Stimulated activated naive B cell treated with anti-CD40 and anti-IgM and Interleukin-4, amounts not matched to agents 10 μg/mL and 1 μg/mL and 100 μg/mL, for 72 hours (primary cell): ENCODE measurements at regions not wholly inside any gene's neighbourhood (a gene's known extent, or its start where the extent isn't known, plus 50 kb on each side); places are given as distances from the start of the nearest gene placed in this dataset.
A peak's percentile ranks its signal among the peaks of the same experiment; 100 is the strongest.
"Not testable (repeated sequence)": the region's sequence is repeated elsewhere in the genome, so short reads cannot be mapped to it uniquely, and the experiment has no call there.

ENCODE experiments used
- ATAC-seq, 2 donors: fragments of 150-1000 bp; cut with Tn5 transposase; replicated peaks; 2 replicates each; pipeline ENCODE4 v1.10.0; 2021; ENCODE audit warnings: moderate library complexity in 1 of 2
- DNase-seq: peaks from one replicate; pipeline ENCODE4 v3.0.0; 2021
- H3K27ac Mint-ChIP-seq: one replicate; pipeline ENCODE4 v1.8.0; 2022; ENCODE audit warnings: mild to moderate bottlenecking, mixed read lengths
- H3K27me3 Mint-ChIP-seq, 2 donors: one replicate each; pipeline ENCODE4 v1.8.0; 2022; ENCODE audit warnings: mixed read lengths in 2 of 2
- H3K36me3 Mint-ChIP-seq, 2 donors: one replicate each; pipeline ENCODE4 v1.8.0; 2022; ENCODE audit warnings: mixed read lengths in 2 of 2, mild to moderate bottlenecking in 1 of 2
- H3K4me1 Mint-ChIP-seq, 2 donors: one replicate each; pipeline ENCODE4 v1.8.0; 2022; ENCODE audit warnings: mixed read lengths in 2 of 2, mild to moderate bottlenecking in 1 of 2
- H3K4me3 Mint-ChIP-seq, 2 donors: one replicate each; pipeline ENCODE4 v1.8.0; 2022; ENCODE audit warnings: mild to moderate bottlenecking in 2 of 2, mixed read lengths in 2 of 2, moderate library complexity in 1 of 2
- H3K9me3 Mint-ChIP-seq, 2 donors: one replicate each; pipeline ENCODE4 v1.8.0; 2022; ENCODE audit warnings: mixed read lengths in 2 of 2, mild to moderate bottlenecking in 1 of 2

DNA sequence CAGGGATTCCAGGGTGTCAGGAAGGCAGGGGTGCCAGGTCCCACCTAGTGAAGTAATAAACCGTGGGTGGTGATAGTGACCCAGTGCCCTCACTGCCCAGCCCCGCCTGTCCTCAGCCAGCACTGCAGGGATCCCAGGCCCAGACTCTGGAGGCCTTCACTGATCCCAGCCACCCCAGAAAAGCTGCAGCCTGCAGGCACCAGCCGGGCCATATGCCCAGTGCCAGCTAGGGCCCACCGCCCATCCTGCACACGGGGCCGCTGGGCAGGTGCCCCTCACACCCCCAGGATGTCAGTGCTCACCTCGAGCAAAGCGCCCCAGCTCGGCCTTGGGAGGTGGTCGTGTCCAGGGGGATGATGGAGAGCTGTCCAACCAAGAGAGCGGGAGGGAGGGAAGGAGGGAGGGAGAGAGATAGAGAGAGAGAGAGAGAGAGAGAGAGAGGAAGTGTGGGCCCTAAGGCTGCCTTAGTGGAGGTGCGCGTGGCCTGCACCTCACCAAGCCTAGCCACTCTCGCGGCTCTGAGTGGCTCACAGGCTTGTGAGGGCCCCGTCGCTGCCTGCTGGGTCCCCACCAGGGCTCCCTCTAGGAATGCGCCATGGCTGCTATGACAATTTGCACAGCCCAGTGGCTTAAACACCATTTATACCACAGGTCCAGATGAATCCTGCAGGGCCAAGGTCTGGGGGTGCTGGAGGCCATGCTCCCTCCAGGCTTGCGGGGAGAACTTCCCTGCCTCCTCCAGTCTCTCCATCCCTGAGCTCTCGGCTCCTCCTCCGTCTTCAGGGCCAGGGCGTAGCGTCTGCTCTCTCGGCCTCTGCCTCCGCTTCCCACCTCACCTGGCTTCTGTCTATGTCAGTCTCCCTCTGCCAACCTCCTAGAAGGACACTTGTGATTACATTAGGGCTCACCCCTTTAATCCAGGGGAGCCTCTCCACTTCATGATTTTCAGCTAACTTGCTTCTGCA lies 401.0 kb downstream of the TMEM121 start:
- peak overlapping the region; percentile 36 to 60 for H3K4me3 Mint-ChIP-seq

DNA sequence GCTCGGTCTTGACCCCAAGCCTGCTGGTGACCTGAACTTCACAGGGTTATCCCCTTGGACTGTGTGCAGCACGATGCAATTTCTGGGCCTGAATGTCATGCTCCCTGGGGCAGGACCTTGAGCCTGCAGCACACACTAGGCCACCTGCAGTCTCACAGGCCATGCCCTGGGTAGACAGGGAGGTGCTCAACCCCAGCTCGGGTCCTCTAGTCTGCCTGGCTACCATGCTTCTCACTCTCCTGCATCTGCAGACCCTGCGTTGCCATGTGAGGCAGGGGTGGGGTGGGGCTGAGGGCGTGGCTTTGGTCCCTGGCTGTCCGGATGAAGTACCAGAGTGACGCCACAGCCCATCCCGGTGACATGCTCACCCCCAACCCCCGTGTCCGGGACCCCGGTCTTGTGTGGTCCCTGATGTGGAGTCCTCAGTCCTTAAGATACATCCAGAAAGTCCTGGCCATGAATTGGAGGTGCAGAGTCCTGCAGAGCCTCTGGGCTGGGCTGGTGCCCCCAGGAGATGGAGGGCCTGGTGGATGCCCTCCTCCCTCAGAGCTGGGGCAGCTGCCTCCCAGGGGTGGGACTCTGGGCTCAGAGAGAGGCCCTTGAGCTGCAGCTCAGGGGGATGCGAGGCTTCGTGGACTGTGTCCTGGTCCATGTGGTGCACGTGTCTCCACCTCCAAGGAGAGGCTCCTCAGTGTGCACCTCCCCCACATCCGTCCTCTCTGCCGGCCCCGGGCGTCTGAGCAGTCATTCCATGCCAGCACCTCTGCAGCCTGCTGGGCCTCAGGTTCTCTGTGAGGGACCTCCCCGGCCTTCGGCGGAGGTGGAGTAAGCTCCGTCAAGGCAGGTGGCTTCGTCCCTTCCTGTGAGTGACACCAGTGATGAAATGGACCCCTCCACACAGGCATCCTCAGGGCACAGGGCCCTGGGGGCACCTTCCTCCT lies 402.1 kb downstream of the TMEM121 start:
- Mint-ChIP-seq H3K36me3 (peaks cover 6 to 11% of the 10 kb centered on the region in 2 donors), H3K4me3 (peak overlapping the region; percentile 36 to 60), H3K27ac (peak overlapping the region; percentile 84), H3K4me1 (peaks cover 15 to 26% of the 10 kb centered on the region in 2 donors)
- ATAC-seq, result peak; percentile 40
- peak; percentile 30 for DNase-seq
- H3K9me3 Mint-ChIP-seq, H3K27me3 Mint-ChIP-seq: not testable (repeated sequence)

More for the DNA sequence above, 401.0 kb downstream of the TMEM121 start:
- H3K9me3 Mint-ChIP-seq, result no peaks in the 10 kb centered on the region
- H3K27me3 Mint-ChIP-seq, result no peaks in the 10 kb centered on the region
- peak; percentile 10 to 18 for ATAC-seq
- DNase-seq, result no peak
- peaks cover 15 to 26% of the 10 kb centered on the region in 2 donors for H3K4me1 Mint-ChIP-seq
- peak overlapping the region; percentile 84 for H3K27ac Mint-ChIP-seq
- peaks cover 10 to 16% of the 10 kb centered on the region in 2 donors for H3K36me3 Mint-ChIP-seq

DNA sequence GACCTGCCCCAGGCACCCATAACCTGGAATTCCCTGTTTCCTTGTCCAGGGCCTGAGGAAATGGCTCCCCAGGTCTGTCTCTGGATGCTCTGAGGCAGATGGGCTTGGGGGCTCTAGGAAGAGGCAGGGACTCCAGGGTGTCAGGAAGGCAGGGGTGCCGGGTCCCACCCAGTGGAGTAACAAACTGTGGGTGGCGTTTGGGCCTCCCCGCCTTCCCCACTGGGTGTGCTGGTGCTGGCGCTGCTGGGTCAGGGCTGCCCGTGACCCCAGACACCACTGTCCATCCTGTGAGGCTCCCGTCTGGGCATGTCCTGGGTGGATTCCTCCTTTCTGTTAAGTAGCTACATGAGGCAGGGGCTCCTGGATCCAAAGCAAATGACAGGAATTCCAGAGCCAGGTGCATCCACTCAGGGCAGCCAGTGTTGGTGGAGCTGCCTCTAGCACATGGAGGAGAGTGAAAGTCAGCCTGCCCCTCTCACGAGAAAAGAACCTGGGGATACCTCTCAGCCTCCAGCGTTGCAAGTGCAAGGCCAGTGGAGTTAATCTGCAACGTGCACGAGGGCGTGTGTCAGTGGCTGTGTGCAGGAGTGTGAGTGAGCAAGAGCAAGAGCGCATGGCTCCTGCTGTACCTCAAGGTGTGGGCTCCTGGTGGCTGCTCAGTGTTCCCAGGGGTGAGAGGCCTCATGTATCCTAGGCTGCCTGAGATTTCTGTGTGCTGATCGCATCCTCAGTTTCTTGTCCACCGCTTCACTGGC lies 403.1 kb downstream of the TMEM121 start:
- H3K4me3 Mint-ChIP-seq, result peak overlapping the region; percentile 37 to 41
- DNase-seq, result no peak
- peaks cover 2 to 6% of the 10 kb centered on the region in 2 donors for H3K36me3 Mint-ChIP-seq
- no peaks in the 10 kb centered on the region for H3K9me3 Mint-ChIP-seq
- peaks cover 15 to 26% of the 10 kb centered on the region in 2 donors for H3K4me1 Mint-ChIP-seq
- H3K27me3 Mint-ChIP-seq, result no peaks in the 10 kb centered on the region
- ATAC-seq, result peak; percentile 3 to 4
- peak overlapping the region; percentile 75 for H3K27ac Mint-ChIP-seq

DNA sequence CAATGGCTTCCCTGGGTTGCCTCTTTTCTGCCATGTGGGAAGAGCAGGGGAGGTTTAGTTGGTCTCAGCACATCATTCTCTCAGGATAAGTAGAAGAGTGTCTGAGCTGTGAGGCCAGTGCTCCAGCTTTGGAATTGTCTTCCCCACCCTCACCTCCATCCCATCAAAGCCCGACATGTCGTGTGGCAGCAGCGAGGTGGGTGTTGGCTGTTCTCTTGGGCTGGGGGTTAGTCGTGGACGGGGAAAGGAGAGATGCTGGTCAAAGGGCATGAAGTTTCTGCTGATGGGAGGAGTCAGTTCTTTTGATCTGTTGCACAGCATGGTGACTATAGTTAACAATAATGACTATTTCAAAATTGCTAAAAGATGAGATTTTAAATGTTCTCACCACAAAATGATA lies 404.2 kb downstream of the TMEM121 start:
- peak overlapping the region; percentile 84 for H3K27ac Mint-ChIP-seq
- H3K36me3 Mint-ChIP-seq, result peaks cover 0 to 2% of the 10 kb centered on the region in 2 donors
- peak overlapping the region; percentile 14 to 44 for H3K4me3 Mint-ChIP-seq
- DNase-seq (no peak), ATAC-seq (no peak)
- no peaks in the 10 kb centered on the region for H3K27me3 Mint-ChIP-seq
- peaks cover 0 to 3% of the 10 kb centered on the region in 2 donors for H3K9me3 Mint-ChIP-seq
- peaks cover 15 to 26% of the 10 kb centered on the region in 2 donors for H3K4me1 Mint-ChIP-seq

DNA sequence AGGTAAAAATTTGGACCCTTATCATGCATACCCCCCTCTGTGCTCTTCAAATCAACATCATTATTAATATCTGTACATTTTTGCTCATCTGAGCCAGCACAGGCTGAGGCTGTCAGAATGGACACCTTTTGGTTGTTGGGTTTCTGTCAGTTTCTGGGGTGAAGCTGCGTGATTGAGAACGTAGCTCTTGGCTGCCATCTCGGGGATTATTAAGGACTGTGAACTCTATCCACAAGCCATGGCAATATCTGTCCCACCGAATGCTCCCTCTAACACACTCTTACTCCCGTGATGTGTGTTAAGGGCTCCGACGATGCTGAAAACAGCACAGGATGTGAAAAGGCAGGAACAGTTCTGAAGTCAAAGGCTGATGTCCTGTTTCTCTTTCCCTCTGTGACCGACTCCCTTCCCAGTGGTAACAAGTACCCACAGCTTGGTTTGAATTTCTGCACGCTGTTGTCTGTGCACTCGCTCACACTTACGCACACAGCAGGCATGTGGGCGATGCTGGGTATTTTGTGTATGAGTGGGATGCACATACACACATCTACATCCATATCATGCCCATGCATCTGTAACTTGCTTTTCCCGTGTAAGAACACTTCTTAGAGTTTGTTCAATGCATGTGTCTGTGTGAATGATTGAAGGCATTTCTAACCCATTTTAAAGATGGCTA lies 405.6 kb downstream of the TMEM121 start:
- Mint-ChIP-seq H3K27ac (no peak overlapping the region), H3K4me1 (peaks cover 15 to 26% of the 10 kb centered on the region in 2 donors), H3K9me3 (peaks cover 0 to 3% of the 10 kb centered on the region in 2 donors), H3K27me3 (no peaks in the 10 kb centered on the region), H3K36me3 (peaks cover 0 to 2% of the 10 kb centered on the region in 2 donors), H3K4me3 (peak overlapping the region in 1 of 2 donors; percentile 21)
- ATAC-seq (peak in 1 of 2 donors; percentile 4), DNase-seq (no peak)

DNA sequence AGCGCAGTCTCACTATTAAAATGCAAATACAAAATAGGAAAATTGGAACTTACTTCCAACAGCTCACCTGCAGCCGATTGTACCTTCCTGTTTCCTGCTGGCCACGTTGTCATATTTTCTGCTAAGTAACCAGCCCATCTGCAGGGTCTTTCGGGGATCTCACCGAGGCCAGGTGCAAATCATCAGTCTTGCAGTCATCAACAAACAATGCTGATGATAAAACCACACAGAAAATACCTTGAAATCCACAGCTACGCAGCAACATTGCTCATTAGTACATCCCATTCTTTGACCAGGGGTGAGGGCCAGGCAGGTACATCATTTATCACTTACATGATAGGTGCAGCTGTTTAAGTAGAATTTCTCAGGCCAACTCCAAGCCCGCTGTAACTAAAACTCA lies 406.9 kb downstream of the TMEM121 start:
- Mint-ChIP-seq H3K36me3 (peaks cover 0 to 2% of the 10 kb centered on the region in 2 donors), H3K27me3 (no peaks in the 10 kb centered on the region), H3K4me3 (no peak overlapping the region), H3K27ac (no peak overlapping the region), H3K4me1 (peaks cover 12 to 18% of the 10 kb centered on the region in 2 donors), H3K9me3 (peaks cover 0 to 3% of the 10 kb centered on the region in 2 donors)
- ATAC-seq (no peak), DNase-seq (no peak)

DNA sequence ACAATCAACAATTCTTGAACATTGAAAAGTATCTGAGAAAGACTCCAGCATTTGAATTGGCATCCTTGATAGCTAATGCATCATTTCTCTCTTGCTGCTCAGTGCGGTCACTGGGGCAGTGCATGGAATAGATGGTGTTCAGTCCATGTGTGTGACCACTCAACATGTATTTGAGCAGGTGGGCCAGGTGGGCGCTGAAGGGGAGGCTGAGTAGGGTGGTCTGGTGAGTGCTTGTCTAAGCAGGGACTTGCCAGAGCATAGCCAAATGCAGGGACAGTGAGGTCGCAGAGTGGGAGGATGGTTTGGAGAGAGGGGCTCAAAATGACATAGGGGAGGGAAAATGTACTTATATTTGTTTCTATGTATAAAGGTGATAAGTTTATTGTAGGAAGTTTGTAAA lies 409.0 kb downstream of the TMEM121 start:
- Mint-ChIP-seq H3K36me3 (peaks cover 0 to 2% of the 10 kb centered on the region in 2 donors), H3K9me3 (peaks cover 0 to 3% of the 10 kb centered on the region in 2 donors), H3K4me1 (peaks cover 8% of the 10 kb centered on the region in 2 donors), H3K27me3 (no peaks in the 10 kb centered on the region), H3K4me3 (no peak overlapping the region), H3K27ac (peak overlapping the region; percentile 54)
- ATAC-seq (no peak), DNase-seq (no peak)

DNA sequence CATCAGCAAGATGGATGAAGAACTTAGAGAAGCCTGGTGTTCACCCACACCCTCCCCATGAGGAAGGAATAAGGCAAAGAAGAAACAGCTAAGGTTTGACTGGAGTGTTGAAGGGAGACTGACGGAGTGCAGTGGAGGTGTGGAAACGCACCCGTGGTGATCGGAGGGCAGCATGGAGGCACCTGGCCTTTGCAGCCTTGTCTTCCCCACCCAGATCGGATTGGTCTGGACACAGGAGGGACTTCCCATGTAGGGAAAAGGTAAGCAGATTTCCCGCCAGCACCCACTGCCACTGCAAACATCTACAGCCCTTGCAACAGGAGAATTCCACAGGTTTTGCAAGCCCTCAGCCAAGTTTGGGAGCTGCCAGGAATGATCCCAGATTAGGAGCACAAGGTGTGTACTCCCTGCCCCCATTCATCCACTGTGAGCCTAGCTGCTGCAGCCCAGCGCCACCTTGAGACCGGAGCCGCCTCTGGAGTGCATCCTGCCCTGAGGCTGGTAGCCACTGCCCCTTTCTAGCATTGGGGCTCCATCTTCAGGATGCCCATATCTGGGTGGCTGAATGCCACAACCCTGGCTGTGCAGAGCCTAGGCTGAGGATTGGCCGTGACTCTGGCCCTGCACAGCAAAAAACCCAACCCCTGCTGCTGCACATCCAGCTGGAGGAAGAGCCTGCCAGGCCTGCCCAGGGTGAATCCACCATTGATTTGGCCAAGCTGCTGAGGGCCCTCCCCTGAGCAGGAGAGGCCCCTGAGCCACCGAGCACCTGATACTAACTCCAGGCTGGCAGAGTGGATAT lies 411.1 kb downstream of the TMEM121 start:
- Mint-ChIP-seq H3K4me3 (no peak overlapping the region), H3K36me3 (peaks cover 0 to 2% of the 10 kb centered on the region in 2 donors), H3K9me3 (peaks cover 0 to 3% of the 10 kb centered on the region in 2 donors), H3K27me3 (no peaks in the 10 kb centered on the region), H3K4me1 (peaks cover 5 to 7% of the 10 kb centered on the region in 2 donors), H3K27ac (no peak overlapping the region)
- DNase-seq (no peak), ATAC-seq (no peak)

DNA sequence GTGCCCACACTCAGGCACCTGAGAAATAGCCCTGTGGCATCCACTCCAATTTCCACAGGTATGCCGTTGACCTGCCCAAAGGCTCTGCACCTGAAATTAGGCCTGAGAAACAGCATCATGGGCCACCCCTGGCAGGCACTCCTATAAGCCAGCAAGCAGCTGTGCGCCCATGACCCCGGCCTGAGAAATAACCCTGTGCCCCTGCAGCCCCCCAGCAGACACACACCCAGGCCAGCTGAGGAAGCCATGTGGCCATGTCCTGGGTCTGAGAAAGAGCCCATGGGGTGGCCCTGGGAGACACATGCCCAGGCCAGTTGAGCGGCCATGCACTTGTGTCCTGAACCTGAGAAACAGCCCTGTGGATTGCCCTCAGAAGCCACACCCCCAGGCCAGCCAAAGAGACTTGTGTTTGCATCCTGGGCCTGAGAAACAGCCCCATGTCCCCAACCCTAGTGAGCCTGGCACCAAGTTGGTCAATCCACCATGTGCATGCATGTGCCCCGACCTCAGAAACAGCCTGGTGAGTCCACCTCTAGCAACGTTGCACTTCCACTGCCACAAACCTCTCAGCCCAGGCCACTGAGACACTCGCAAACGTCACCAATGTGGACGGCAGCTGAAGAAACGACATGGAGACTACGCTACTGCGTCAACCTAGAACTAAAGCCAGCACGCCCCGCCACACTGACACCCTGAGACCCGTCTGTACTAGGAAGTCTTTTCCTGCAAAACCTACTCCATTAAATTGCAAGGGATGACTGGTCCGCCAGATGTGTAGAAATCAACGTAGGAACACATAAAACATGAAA lies 411.9 kb downstream of the TMEM121 start:
- Mint-ChIP-seq H3K9me3 (peaks cover 0 to 3% of the 10 kb centered on the region in 2 donors), H3K27me3 (no peaks in the 10 kb centered on the region), H3K27ac (no peak overlapping the region), H3K4me1 (peaks cover 5 to 7% of the 10 kb centered on the region in 2 donors), H3K36me3 (peaks cover 0 to 2% of the 10 kb centered on the region in 2 donors), H3K4me3 (no peak overlapping the region)
- no peak for DNase-seq
- no peak for ATAC-seq

DNA sequence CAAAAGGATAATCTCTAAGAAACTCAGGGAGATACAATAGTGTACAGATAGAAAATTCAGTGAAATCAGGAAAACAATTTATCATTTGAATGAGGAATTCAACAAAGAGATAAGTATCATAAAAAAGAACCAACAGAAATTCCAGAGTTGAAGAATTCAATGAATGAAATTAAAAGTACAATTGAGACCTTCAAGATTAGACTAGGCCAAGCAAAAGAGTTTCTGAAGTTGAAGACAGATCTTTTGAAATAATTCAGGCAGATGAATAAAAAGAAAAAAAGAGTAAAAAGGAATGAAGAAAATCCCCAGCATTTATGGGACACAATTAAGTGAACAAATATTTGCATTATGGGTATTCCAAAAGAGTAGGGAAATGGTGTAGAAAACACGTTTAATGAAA lies 412.6 kb downstream of the TMEM121 start:
- Mint-ChIP-seq H3K9me3 (peaks cover 0 to 3% of the 10 kb centered on the region in 2 donors), H3K27me3 (no peaks in the 10 kb centered on the region)

DNA sequence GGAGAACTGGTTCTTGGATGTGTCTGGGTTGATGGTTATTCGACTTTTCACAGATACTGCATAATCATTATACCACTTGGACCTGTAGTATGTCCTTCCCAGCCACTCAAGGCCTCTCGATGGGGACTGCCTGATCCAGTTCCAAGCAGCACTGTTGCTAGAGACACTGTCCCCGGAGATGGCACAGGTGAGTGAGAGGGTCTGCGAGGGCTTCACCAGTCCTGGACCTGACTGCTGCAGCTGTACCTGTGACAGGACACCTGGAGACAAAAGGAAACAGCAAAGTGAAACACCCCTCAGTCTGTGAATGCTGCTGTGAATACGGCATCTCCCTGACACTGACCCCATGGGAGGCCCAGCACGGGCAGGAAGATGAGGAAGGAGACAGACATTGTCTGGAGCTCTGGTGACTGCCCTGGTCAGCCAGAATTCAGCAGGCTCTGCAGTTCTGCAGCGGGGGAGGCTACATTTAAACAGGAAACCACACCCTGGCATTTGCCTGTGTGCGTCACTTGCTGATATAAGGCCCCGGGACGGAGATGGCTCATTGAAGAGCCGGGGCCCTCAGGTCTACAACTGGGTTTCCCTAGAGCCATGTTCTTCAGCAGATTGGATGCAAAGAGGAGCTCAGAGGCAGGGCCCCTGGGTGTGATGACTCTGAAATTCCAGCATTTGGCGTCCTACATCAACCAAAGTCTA lies 413.6 kb downstream of the TMEM121 start:
- DNase-seq (no peak), ATAC-seq (peak; percentile 63)
- no peaks in the 10 kb centered on the region for H3K27me3 Mint-ChIP-seq
- peaks cover 6 to 9% of the 10 kb centered on the region in 2 donors for H3K4me1 Mint-ChIP-seq
- H3K27ac Mint-ChIP-seq, result no peak overlapping the region
- peak overlapping the region in 1 of 2 donors; percentile 47 for H3K4me3 Mint-ChIP-seq
- H3K9me3 Mint-ChIP-seq, result peaks cover 0 to 3% of the 10 kb centered on the region in 2 donors
- peaks cover 0 to 2% of the 10 kb centered on the region in 2 donors for H3K36me3 Mint-ChIP-seq

More for the DNA sequence above, 412.6 kb downstream of the TMEM121 start:
- ATAC-seq, result no peak
- peaks cover 5 to 7% of the 10 kb centered on the region in 2 donors for H3K4me1 Mint-ChIP-seq
- no peak for DNase-seq
- no peak overlapping the region for H3K4me3 Mint-ChIP-seq
- H3K36me3 Mint-ChIP-seq, result peaks cover 0 to 2% of the 10 kb centered on the region in 2 donors
- no peak overlapping the region for H3K27ac Mint-ChIP-seq
